Upper lobe of left lung (tissue), 4 donors: ENCODE measurements at regions not wholly inside any gene's neighbourhood (a gene's known extent, or its start where the extent isn't known, plus 50 kb on each side); places are given as distances from the start of the nearest gene placed in this dataset.
"Not testable (repeated sequence)": the region's sequence is repeated elsewhere in the genome, so short reads cannot be mapped to it uniquely, and the experiment has no call there.

Experiments used
- CTCF ChIP-seq, 6 experiments: fragments of 450-650 bp in 4 of 6; fragments of 200-600 bp in 2 of 6; sonication (generic) in 2 of 6; IDR thresholded peaks; one replicate each; pipeline ENCODE4 v1.5.1; 2016 to 2019; ENCODE audit warnings: antibody characterized with exemption in 6 of 6
- EP300 ChIP-seq, 4 donors: sonication (generic); formaldehyde crosslinking; IDR thresholded peaks; one replicate each; pipeline ENCODE4 v1.5.1; 2017; ENCODE audit warnings: antibody characterized with exemption in 4 of 4, control low read depth in 2 of 4
- POLR2A ChIP-seq, 4 donors: fragments of 450-650 bp; IDR thresholded peaks; one replicate each; pipeline ENCODE4 v1.5.1; 2016 to 2017; ENCODE audit warnings: antibody characterized with exemption in 4 of 4, mild to moderate bottlenecking in 2 of 4

GRCh38 chr21:9247290-9247613 is 1274.1 kb upstream of the TPTE start:
- not testable (repeated sequence) for TF ChIP-seq POLR2A, CTCF, EP300 (IDR thresholded peaks at IDR 0.05)
